CD4-positive, alpha-beta T cell (primary cell): ENCODE measurements at regions not wholly inside any gene's neighbourhood (a gene's known extent, or its start where the extent isn't known, plus 50 kb on each side); places are given as distances from the start of the nearest gene placed in this dataset.

Experiments used
- ATAC-seq: fragments of 200-7000 bp; cut with Tn5 transposase; one replicate; pipeline ENCODE4 v1.10.0; 2022; ENCODE audit warnings: mild to moderate bottlenecking; ENCODE audit not compliant: poor library complexity
- CTCF ChIA-PET: fragments of 350-600 bp; sonication (Branson Sonifier 250); formaldehyde crosslinking; loops from one replicate; lab custom pipeline; 2021; ENCODE audit warnings: antibody characterized with exemption, inconsistent platforms; lab: Charles Lee
- POLR2A ChIA-PET: fragments of 350-600 bp; sonication (Branson Sonifier 250); formaldehyde crosslinking; loops from one replicate; lab custom pipeline; 2021; ENCODE audit warnings: antibody characterized with exemption, inconsistent platforms; lab: Charles Lee
- DNase-seq, 14 experiments: peaks; one replicate each; pipeline ENCODE4 v3.0.0-alpha.2; 2013 to 2020; ENCODE audit warnings: mixed read lengths in 2 of 14
- H3K27ac ChIP-seq, 2 donors: one replicate each; pipeline versions ENCODE4 v1.5.1 to v1.7.0; 2013; ENCODE audit warnings: low read length in 2 of 2, low read depth in 1 of 2, mild to moderate bottlenecking in 1 of 2
- H3K27me3 ChIP-seq, 2 experiments: 1 replicate in 1 of 2; 2 replicates in 1 of 2; pipeline versions ENCODE4 v1.6.1 to v1.7.0; 2013; ENCODE audit warnings: low read length in 2 of 2, control low read depth in 1 of 2, mild to moderate bottlenecking in 1 of 2, moderate library complexity in 1 of 2; ENCODE audit not compliant: insufficient read depth in 2 of 2, control insufficient read depth in 1 of 2
- H3K36me3 ChIP-seq: one replicate; pipeline ENCODE4 v1.6.1; 2013; ENCODE audit warnings: low read length, control low read depth; ENCODE audit not compliant: insufficient read depth
- H3K4me1 ChIP-seq: one replicate; pipeline ENCODE4 v1.6.1; 2013; ENCODE audit warnings: low read length, control low read depth; ENCODE audit not compliant: insufficient read depth
- H3K4me3 ChIP-seq: one replicate; pipeline ENCODE4 v1.5.1; 2013; ENCODE audit warnings: mild to moderate bottlenecking, low read length, moderate library complexity
- H3K9me3 ChIP-seq, 2 experiments: 1 replicate in 1 of 2; 2 replicates in 1 of 2; pipeline versions ENCODE4 v1.6.1 to v1.7.0; 2013; ENCODE audit warnings: low read length in 2 of 2, mild to moderate bottlenecking in 2 of 2, control low read depth in 1 of 2, moderate library complexity in 1 of 2; ENCODE audit not compliant: control insufficient read depth in 1 of 2, insufficient read depth in 1 of 2
- H3K27ac Mint-ChIP-seq: one replicate; pipeline ENCODE4 v1.8.0; 2020; ENCODE audit warnings: mixed read lengths
- H3K27me3 Mint-ChIP-seq: one replicate; pipeline ENCODE4 v1.8.0; 2021; ENCODE audit warnings: mixed read lengths
- H3K36me3 Mint-ChIP-seq: one replicate; pipeline ENCODE4 v1.8.0; 2021; ENCODE audit warnings: low read depth, mixed read lengths
- H3K4me1 Mint-ChIP-seq: one replicate; pipeline ENCODE4 v1.8.0; 2021; ENCODE audit warnings: low read depth, mixed read lengths
- H3K4me3 Mint-ChIP-seq: one replicate; pipeline ENCODE4 v1.8.0; 2020; ENCODE audit warnings: mild to moderate bottlenecking, mixed read lengths
- H3K9me3 Mint-ChIP-seq: one replicate; pipeline ENCODE4 v1.8.0; 2020; ENCODE audit warnings: mixed read lengths
- CTCF ChIP-seq: fragments of 200-600 bp; IDR thresholded peaks from one replicate; pipeline ENCODE4 v1.8.0; 2022; ENCODE audit warnings: antibody characterized with exemption, mild to moderate bottlenecking
- intact Hi-C, 2 experiments: fragments of 100-400 bp; cut with DNase I in 1 of 2; cut with micrococcal nuclease in 1 of 2; formaldehyde crosslinking; loops; one replicate each; pipeline versions ENCODE4 v1.15.1 to v1.9.0; 2023 to 2025; cut with DNase I, micrococcal nuclease

GRCh38 chr2:142599504-142599903 is 278.0 kb upstream of the KYNU start:
- no peaks in the 10 kb centered on the region for H3K4me1 ChIP-seq
- DNase-seq (no peak), ATAC-seq (no peak)
- POLR2A ChIA-PET: no interaction called here
- intact Hi-C loops: no loop called here
- no peaks in the 10 kb centered on the region for H3K9me3 ChIP-seq
- Mint-ChIP-seq H3K36me3 (no peaks in the 10 kb centered on the region), H3K4me3 (no peak overlapping the region), H3K27ac (no peak overlapping the region), H3K9me3 (peaks cover 2% of the 10 kb centered on the region), H3K4me1 (no peaks in the 10 kb centered on the region), H3K27me3 (no peaks in the 10 kb centered on the region)
- CTCF ChIA-PET: no interaction called here
- no peak overlapping the region for H3K27ac ChIP-seq
- no peaks in the 10 kb centered on the region for H3K36me3 ChIP-seq
- no peak overlapping the region for H3K4me3 ChIP-seq
- TF ChIP-seq CTCF: no peak
- H3K27me3 ChIP-seq: no peaks in the 10 kb centered on the region

GRCh38 chr2:142598846-142599245 is 278.6 kb upstream of the KYNU start:
- H3K9me3 Mint-ChIP-seq: peaks cover 2% of the 10 kb centered on the region
- Histone ChIP-seq H3K9me3 (no peaks in the 10 kb centered on the region), H3K4me1 (no peaks in the 10 kb centered on the region), H3K27ac (no peak overlapping the region), H3K36me3 (no peaks in the 10 kb centered on the region), H3K27me3 (no peaks in the 10 kb centered on the region), H3K4me3 (no peak overlapping the region)
- no peaks in the 10 kb centered on the region for H3K36me3 Mint-ChIP-seq
- intact Hi-C loops: no loop called here
- no peak overlapping the region for H3K27ac Mint-ChIP-seq
- ATAC-seq: no peak
- TF ChIP-seq CTCF: no peak
- POLR2A ChIA-PET: no interaction called here
- no peaks in the 10 kb centered on the region for H3K4me1 Mint-ChIP-seq
- CTCF ChIA-PET: no interaction called here
- no peaks in the 10 kb centered on the region for H3K27me3 Mint-ChIP-seq
- H3K4me3 Mint-ChIP-seq: no peak overlapping the region
- DNase-seq: no peak

GRCh38 chr2:142596334-142597088 is 281.0 kb upstream of the KYNU start:
- no peaks in the 10 kb centered on the region for H3K36me3 Mint-ChIP-seq
- CTCF ChIA-PET: no interaction called here

More at GRCh38 chr2:142596334-142597088, 281.0 kb upstream of the KYNU start:
- H3K27me3 Mint-ChIP-seq: no peaks in the 10 kb centered on the region
- no peak for TF ChIP-seq CTCF
- DNase-seq: no peak
- peaks cover 2% of the 10 kb centered on the region for H3K9me3 Mint-ChIP-seq
- no peak for ATAC-seq
- H3K4me3 Mint-ChIP-seq: no peak overlapping the region
- no peaks in the 10 kb centered on the region for H3K27me3 ChIP-seq
- POLR2A ChIA-PET: interaction anchor here (0.6 kb wide), 1 partner anchor 8 kb away, joined by 3 read pairs; no protein-coding TSS in a partner anchor
- no peaks in the 10 kb centered on the region for H3K4me1 Mint-ChIP-seq
- H3K9me3 ChIP-seq: no peaks in the 10 kb centered on the region
- no peak overlapping the region for H3K27ac ChIP-seq
- H3K27ac Mint-ChIP-seq: no peak overlapping the region
- H3K36me3 ChIP-seq: no peaks in the 10 kb centered on the region
- no peaks in the 10 kb centered on the region for H3K4me1 ChIP-seq
- H3K4me3 ChIP-seq: no peak overlapping the region
- intact Hi-C loops: no loop called here
